ENCODE measurements at regions not wholly inside any gene's neighbourhood (a gene's known extent, or its start where the extent isn't known, plus 50 kb on each side); places are given as distances from the start of the nearest gene placed in this dataset.

GRCh38 chr12:73067616-73068015 lies 795.4 kb downstream of the TRHDE start:
- TF ChIP-seq CTCF (conservative IDR thresholded peaks at IDR 0.05) (no peak), EZH2 (IDR thresholded peaks at IDR 0.05; ENCODE audit: low read depth) (no peak)
